ENCODE measurements at regions not wholly inside any gene's neighbourhood (a gene's known extent, or its start where the extent isn't known, plus 50 kb on each side); places are given as distances from the start of the nearest gene placed in this dataset.

GRCh38 chr1:181142096-181142958, 53.8 kb downstream of the IER5 start (continued):
- no peak for TF ChIP-seq EEA1 (CRISPR knock-in tag; IDR thresholded peaks at IDR 0.05; ENCODE audit: borderline replicate concordance)
- TF ChIP-seq TCF7 (IDR thresholded peaks at IDR 0.05; ENCODE audit: low read depth): no peak
- no peak for TF ChIP-seq CENPBD1 (CRISPR knock-in tag; IDR thresholded peaks at IDR 0.05; ENCODE audit: borderline replicate concordance, low read depth)
- no peak for TF ChIP-seq CSRNP2 (CRISPR knock-in tag; conservative IDR thresholded peaks at IDR 0.05; ENCODE audit: low read depth)
- TF ChIP-seq PHF21A (CRISPR knock-in tag; IDR thresholded peaks at IDR 0.05): peak; percentile 68
- no peak for TF ChIP-seq ZNF558 (CRISPR knock-in tag; IDR thresholded peaks at IDR 0.05; ENCODE audit: borderline replicate concordance)
- TF ChIP-seq PBX2 (CRISPR knock-in tag; IDR thresholded peaks at IDR 0.05): no peak
- TF ChIP-seq ZBTB42 (CRISPR knock-in tag; IDR thresholded peaks at IDR 0.05): no peak
- TF ChIP-seq WIZ (CRISPR knock-in tag; IDR thresholded peaks at IDR 0.05): no peak
- peak; percentile 47 to 73; a peak in 3 of 4 replicates for TF ChIP-seq HMGXB4 (CRISPR knock-in tag; IDR thresholded peaks at IDR 0.05; ENCODE audit: borderline replicate concordance in 1 of 2, low read depth in 1 of 2)
- peak; percentile 32; the same call in 1 of the 2 replicates for TF ChIP-seq MAX (IDR thresholded peaks at IDR 0.05)
- 0 out of 2 replicates have a peak, but pooled peaks have one; percentile 34 for TF ChIP-seq HOXA3 (CRISPR knock-in tag; IDR thresholded peaks at IDR 0.05)
- TF ChIP-seq KDM4B (CRISPR knock-in tag; IDR thresholded peaks at IDR 0.05): 0 out of 2 replicates have a peak, but pooled peaks have one; percentile 32
- peak; percentile 54; the same call in 1 of the 2 replicates for TF ChIP-seq RXRA (CRISPR knock-in tag; IDR thresholded peaks at IDR 0.05)
- TF ChIP-seq ZNF747 (CRISPR knock-in tag; IDR thresholded peaks at IDR 0.05; ENCODE audit: borderline replicate concordance): no peak; the same call in 1 of the 2 replicates
- 0 out of 2 replicates have a peak, but pooled peaks have one; percentile 11 for TF ChIP-seq HNF4A (CRISPR knock-in tag; IDR thresholded peaks at IDR 0.05)
- TF ChIP-seq PRDM10 (CRISPR knock-in tag; IDR thresholded peaks at IDR 0.05; ENCODE audit: low read depth): no peak
- no peak for TF ChIP-seq ATF7-NPFF (CRISPR knock-in tag; IDR thresholded peaks at IDR 0.05; ENCODE audit: low read depth)
- 0 out of 2 replicates have a peak, but pooled peaks have one; percentile 40 for TF ChIP-seq ZFP36L1 (CRISPR knock-in tag; IDR thresholded peaks at IDR 0.05)
- TF ChIP-seq KDM5A (IDR thresholded peaks at IDR 0.05; ENCODE audit: borderline replicate concordance, low read length): no peak
